CD14-positive monocyte (primary cell): ENCODE measurements at regions not wholly inside any gene's neighbourhood (a gene's known extent, or its start where the extent isn't known, plus 50 kb on each side); places are given as distances from the start of the nearest gene placed in this dataset.

Experiments
- DNase-seq, 3 donors: peaks; one replicate each; pipeline ENCODE4 v3.0.0-alpha.2; 2011 to 2022
- H2AFZ ChIP-seq: 2 replicates; pipeline ENCODE4 v1.6.0; 2012; ENCODE audit warnings: mild to moderate bottlenecking, low read depth, low read length, inconsistent platforms; ENCODE audit not compliant: insufficient read depth, poor library complexity, severe bottlenecking
- H3K27ac ChIP-seq, 2 donors: 1 replicate in 1 of 2; 2 replicates in 1 of 2; pipeline ENCODE4 v1.5.1; 2012 to 2013; ENCODE audit warnings: low read length in 2 of 2, control low read depth in 1 of 2, inconsistent platforms in 1 of 2, low read depth in 1 of 2, mild to moderate bottlenecking in 1 of 2
- H3K27me3 ChIP-seq, 2 donors: one replicate each; pipeline versions ENCODE4 v1.6.0 to v1.6.1; 2011 to 2013; ENCODE audit warnings: low read length in 2 of 2; ENCODE audit not compliant: control insufficient read depth in 2 of 2, insufficient read depth in 2 of 2
- H3K36me3 ChIP-seq, 2 donors: replicated peaks in 1 of 2; 1 replicate in 1 of 2; 2 replicates in 1 of 2; pipeline versions ENCODE4 v1.5.1 to v1.6.1; 2012 to 2013; ENCODE audit warnings: low read length in 2 of 2, control low read depth in 1 of 2, inconsistent platforms in 1 of 2, mild to moderate bottlenecking in 1 of 2; ENCODE audit not compliant: insufficient read depth in 2 of 2, control insufficient read depth in 1 of 2
- H3K4me1 ChIP-seq, 2 donors: 1 replicate in 1 of 2; 2 replicates in 1 of 2; pipeline versions ENCODE4 v1.5.1 to v1.6.1; 2012 to 2013; ENCODE audit warnings: low read length in 2 of 2, control low read depth in 1 of 2, inconsistent platforms in 1 of 2, mild to moderate bottlenecking in 1 of 2, moderate library complexity in 1 of 2; ENCODE audit not compliant: insufficient read depth in 2 of 2, control insufficient read depth in 1 of 2
- H3K4me2 ChIP-seq: replicated peaks from 2 replicates; pipeline ENCODE3; 2012; ENCODE audit warnings: low read length, moderate library complexity, mild to moderate bottlenecking; ENCODE audit not compliant: poor library complexity, severe bottlenecking; ENCODE audit errors: extremely low read depth
- H3K4me3 ChIP-seq, 3 experiments: fragments of 200-600 bp in 1 of 3; sonication (generic) in 1 of 3; replicated peaks in 1 of 3; 1 replicate in 2 of 3; 2 replicates in 1 of 3; pipeline ENCODE4 v1.5.1; 2011 to 2013; ENCODE audit warnings: low read length in 3 of 3, mild to moderate bottlenecking in 3 of 3, control low read depth in 2 of 3, low read depth in 2 of 3, inconsistent platforms in 1 of 3, moderate library complexity in 1 of 3
- H3K79me2 ChIP-seq: 2 replicates; pipeline ENCODE4 v1.6.0; 2012; ENCODE audit warnings: mild to moderate bottlenecking, control low read depth, inconsistent platforms, low read length, moderate library complexity; ENCODE audit not compliant: insufficient read depth
- H3K9ac ChIP-seq: 2 replicates; pipeline ENCODE4 v1.6.0; 2017; ENCODE audit warnings: low read length, mild to moderate bottlenecking; ENCODE audit not compliant: insufficient read depth, poor library complexity, severe bottlenecking
- H3K9me3 ChIP-seq, 2 donors: replicated peaks in 1 of 2; 1 replicate in 1 of 2; 2 replicates in 1 of 2; pipeline versions ENCODE4 v1.5.1 to v1.6.1; 2012 to 2013; ENCODE audit warnings: low read length in 2 of 2, control low read depth in 1 of 2; ENCODE audit not compliant: control insufficient read depth in 1 of 2, insufficient read depth in 1 of 2
- H4K20me1 ChIP-seq: 2 replicates; pipeline ENCODE4 v1.6.0; 2012; ENCODE audit warnings: mild to moderate bottlenecking, low read length, control low read depth, moderate library complexity; ENCODE audit not compliant: insufficient read depth
- H3K27ac Mint-ChIP-seq, 7 donors: one replicate each; pipeline ENCODE4 v1.8.0; 2020; ENCODE audit warnings: mild to moderate bottlenecking in 7 of 7, mixed read lengths in 7 of 7, moderate library complexity in 6 of 7, inconsistent platforms in 2 of 7
- H3K27me3 Mint-ChIP-seq, 3 donors: one replicate each; pipeline ENCODE4 v1.8.0; 2021 to 2022; ENCODE audit warnings: low read depth in 3 of 3, mild to moderate bottlenecking in 3 of 3, mixed read lengths in 3 of 3, moderate library complexity in 3 of 3, inconsistent platforms in 1 of 3
- H3K36me3 Mint-ChIP-seq, 2 donors: one replicate each; pipeline ENCODE4 v1.8.0; 2020; ENCODE audit warnings: mixed read lengths in 2 of 2, inconsistent platforms in 1 of 2, mild to moderate bottlenecking in 1 of 2
- H3K4me1 Mint-ChIP-seq: one replicate; pipeline ENCODE4 v1.8.0; 2020; ENCODE audit warnings: mild to moderate bottlenecking, mixed read lengths
- H3K4me3 Mint-ChIP-seq, 2 donors: one replicate each; pipeline ENCODE4 v1.8.0; 2020; ENCODE audit warnings: mild to moderate bottlenecking in 2 of 2, mixed read lengths in 2 of 2, moderate library complexity in 1 of 2
- H3K9me3 Mint-ChIP-seq, 7 donors: one replicate each; pipeline ENCODE4 v1.8.0; 2020 to 2022; ENCODE audit warnings: mixed read lengths in 7 of 7, mild to moderate bottlenecking in 6 of 7, moderate library complexity in 6 of 7, inconsistent platforms in 2 of 7
- WGBS: methylation state at CpG from one replicate; pipeline ENCODE4 v1.1.5; 2013; ENCODE audit warnings: missing lambda C conversion rate; ENCODE audit not compliant: insufficient coverage; 5-methylcytosine and 5-hydroxymethylcytosine counted together
- intact Hi-C, 2 donors: fragments of 100-400 bp; cut with micrococcal nuclease; formaldehyde crosslinking; loops; one replicate each; pipeline versions ENCODE4 v1.15.0 to v1.15.1; 2023
- TF ChIP-seq, protein P1 (sequence below): fragments of 200-600 bp; IDR thresholded peaks from one replicate; pipeline ENCODE4 v1.8.0; 2022; ENCODE audit warnings: antibody characterized with exemption, mild to moderate bottlenecking

GRCh38 chr7:131655866-131656265 is 99.4 kb upstream of the PODXL start:
- Mint-ChIP-seq H3K4me1 (no peaks in the 10 kb centered on the region), H3K36me3 (no peaks in the 10 kb centered on the region), H3K9me3 (peaks cover 0 to 2% (median 0%) of the 10 kb centered on the region in 7 donors), H3K4me3 (no peak overlapping the region), H3K27ac (no peak overlapping the region), H3K27me3 (peaks cover 2 to 4% (median 3%) of the 10 kb centered on the region in 3 donors)
- Histone ChIP-seq H3K4me2 (no peak overlapping the region), H4K20me1 (no peaks in the 10 kb centered on the region), H3K4me3 (no peak overlapping the region), H3K9ac (no peak overlapping the region), H3K9me3 (no peaks in the 10 kb centered on the region), H3K36me3 (no peaks in the 10 kb centered on the region), H3K27ac (no peak overlapping the region), H3K79me2 (no peaks in the 10 kb centered on the region), H2AFZ (no peak overlapping the region), H3K27me3 (no peaks in the 10 kb centered on the region), H3K4me1 (no peaks in the 10 kb centered on the region)
- no peak for DNase-seq
- 96% methylated on average over 7 of the region's 7 CpGs for WGBS
- intact Hi-C loops: loop anchor here in 1 of 2 donors (10.0 kb wide), 1 partner anchor 151 kb away; no protein-coding TSS in a partner anchor
- TF ChIP-seq, protein P1, sequence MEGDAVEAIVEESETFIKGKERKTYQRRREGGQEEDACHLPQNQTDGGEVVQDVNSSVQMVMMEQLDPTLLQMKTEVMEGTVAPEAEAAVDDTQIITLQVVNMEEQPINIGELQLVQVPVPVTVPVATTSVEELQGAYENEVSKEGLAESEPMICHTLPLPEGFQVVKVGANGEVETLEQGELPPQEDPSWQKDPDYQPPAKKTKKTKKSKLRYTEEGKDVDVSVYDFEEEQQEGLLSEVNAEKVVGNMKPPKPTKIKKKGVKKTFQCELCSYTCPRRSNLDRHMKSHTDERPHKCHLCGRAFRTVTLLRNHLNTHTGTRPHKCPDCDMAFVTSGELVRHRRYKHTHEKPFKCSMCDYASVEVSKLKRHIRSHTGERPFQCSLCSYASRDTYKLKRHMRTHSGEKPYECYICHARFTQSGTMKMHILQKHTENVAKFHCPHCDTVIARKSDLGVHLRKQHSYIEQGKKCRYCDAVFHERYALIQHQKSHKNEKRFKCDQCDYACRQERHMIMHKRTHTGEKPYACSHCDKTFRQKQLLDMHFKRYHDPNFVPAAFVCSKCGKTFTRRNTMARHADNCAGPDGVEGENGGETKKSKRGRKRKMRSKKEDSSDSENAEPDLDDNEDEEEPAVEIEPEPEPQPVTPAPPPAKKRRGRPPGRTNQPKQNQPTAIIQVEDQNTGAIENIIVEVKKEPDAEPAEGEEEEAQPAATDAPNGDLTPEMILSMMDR: no peak

GRCh38 chr7:131655447-131655846 is 99.0 kb upstream of the PODXL start:
- no peaks in the 10 kb centered on the region for H3K9me3 ChIP-seq
- no peaks in the 10 kb centered on the region for H3K36me3 ChIP-seq
- H3K27me3 ChIP-seq: no peaks in the 10 kb centered on the region
- H3K27ac Mint-ChIP-seq: peak overlapping the region in 1 of 7 donors; percentile 47
- H2AFZ ChIP-seq: no peak overlapping the region
- no peak overlapping the region for H3K4me3 Mint-ChIP-seq
- no CpG with 5 or more reads among the region's 6 CpGs for WGBS
- no peaks in the 10 kb centered on the region for H4K20me1 ChIP-seq
- no peak overlapping the region for H3K9ac ChIP-seq
- intact Hi-C loops: loop anchor here in 1 of 2 donors (10.0 kb wide), 1 partner anchor 151 kb away; no protein-coding TSS in a partner anchor
- H3K79me2 ChIP-seq: no peaks in the 10 kb centered on the region
- no peaks in the 10 kb centered on the region for H3K36me3 Mint-ChIP-seq
- H3K4me2 ChIP-seq: no peak overlapping the region
- no peak for DNase-seq
- H3K27me3 Mint-ChIP-seq: peaks cover 0 to 4% (median 3%) of the 10 kb centered on the region in 3 donors
- TF ChIP-seq, protein P1: no peak
- no peak overlapping the region for H3K4me3 ChIP-seq
- H3K9me3 Mint-ChIP-seq: peaks cover 0 to 2% (median 0%) of the 10 kb centered on the region in 7 donors
- no peak overlapping the region for H3K27ac ChIP-seq
- no peaks in the 10 kb centered on the region for H3K4me1 Mint-ChIP-seq
- H3K4me1 ChIP-seq: no peaks in the 10 kb centered on the region
